Stimulated activated CD4-positive, alpha-beta T cell treated with anti-CD3 and anti-CD28 coated beads, Interleukin-2, amount 100 ng/mL, for 48 hours (primary cell): ENCODE measurements at regions not wholly inside any gene's neighbourhood (a gene's known extent, or its start where the extent isn't known, plus 50 kb on each side); places are given as distances from the start of the nearest gene placed in this dataset.

ENCODE experiments used
- DNase-seq, 2 donors: peaks; one replicate each; pipeline ENCODE4 v3.0.0-alpha.2; 2020

DNA sequence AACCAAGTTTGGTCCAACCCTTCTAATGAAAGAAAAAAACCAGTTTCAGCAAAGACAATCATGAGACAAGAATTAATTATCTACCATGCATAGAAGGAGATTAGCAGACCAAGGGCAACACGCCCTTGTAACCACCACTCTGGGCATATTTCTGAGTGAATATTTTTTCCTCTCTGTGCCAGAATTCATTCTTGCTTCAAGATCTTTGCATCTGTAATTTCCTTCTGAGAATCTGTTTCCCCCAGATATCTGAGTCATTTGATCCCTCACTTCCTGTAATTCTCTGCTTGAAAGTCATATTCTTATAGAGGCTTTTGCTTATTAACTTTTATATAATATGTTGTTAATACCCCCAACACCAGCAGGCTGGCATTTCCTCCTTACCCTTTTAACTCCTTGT lies 243.7 kb downstream of the SLC16A7 start:
- DNase-seq = no peak

- no peak for DNase-seq
Observed at GRCh38 chr12:59843260-59843843, 247.5 kb downstream of the SLC16A7 start.

DNA sequence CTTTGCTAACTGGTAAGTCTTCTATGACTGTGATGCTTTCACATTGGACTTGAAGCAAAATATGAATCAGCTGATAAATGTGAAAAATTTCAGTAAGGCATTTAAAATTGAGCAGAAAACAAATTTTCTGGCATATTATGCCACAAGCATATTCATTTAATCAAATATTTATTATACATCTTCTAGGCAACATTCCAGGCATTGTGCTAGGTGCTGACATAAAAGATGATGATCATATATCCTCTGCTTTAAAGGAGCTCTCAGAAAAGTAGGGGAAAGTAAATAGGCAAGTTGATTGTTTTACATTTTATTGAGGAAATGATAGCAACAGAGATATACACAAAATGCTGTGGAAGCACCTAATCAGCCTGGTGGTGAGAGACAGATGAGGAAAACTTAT lies 248.9 kb downstream of the SLC16A7 start:
- no peak for DNase-seq

- no peak for DNase-seq
Observed at GRCh38 chr12:59845293-59845692, 249.5 kb downstream of the SLC16A7 start.

- DNase-seq = no peak
Observed at GRCh38 chr12:59847127-59847526, 251.3 kb downstream of the SLC16A7 start.

- no peak for DNase-seq
Observed at GRCh38 chr12:59850268-59850667, 254.4 kb downstream of the SLC16A7 start.

DNA sequence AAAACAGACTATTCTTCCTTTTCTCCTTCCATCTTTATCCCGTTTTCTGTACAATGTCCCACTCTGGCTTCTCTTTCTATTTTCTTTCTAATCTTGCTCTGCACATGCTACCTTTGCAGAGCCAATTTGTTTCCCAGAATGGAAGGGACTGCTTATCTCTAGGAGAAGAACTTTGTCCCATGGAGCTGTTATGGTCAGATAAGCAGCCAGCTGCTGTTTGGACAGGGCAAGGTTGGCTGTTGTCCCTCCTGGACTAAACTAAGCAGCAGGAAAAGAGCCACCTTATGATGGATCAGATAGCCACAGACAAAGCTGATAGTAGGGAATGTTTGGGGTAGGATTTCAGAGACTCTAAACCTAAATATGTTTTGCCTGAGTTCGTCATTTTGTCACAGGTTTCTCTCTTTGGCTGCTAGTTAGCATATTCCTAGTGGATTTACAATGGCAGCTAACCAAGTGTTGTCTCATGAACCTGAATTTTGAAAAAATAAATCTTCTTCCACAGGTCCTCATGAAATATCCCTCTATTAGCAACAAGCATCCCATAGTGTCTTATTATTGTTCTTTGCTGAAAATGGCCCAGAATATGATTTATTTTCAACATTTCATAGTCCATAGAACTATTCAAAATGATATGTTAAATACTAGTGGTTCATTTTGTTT lies 262.8 kb downstream of the SLC16A7 start:
- no peak for DNase-seq

DNA sequence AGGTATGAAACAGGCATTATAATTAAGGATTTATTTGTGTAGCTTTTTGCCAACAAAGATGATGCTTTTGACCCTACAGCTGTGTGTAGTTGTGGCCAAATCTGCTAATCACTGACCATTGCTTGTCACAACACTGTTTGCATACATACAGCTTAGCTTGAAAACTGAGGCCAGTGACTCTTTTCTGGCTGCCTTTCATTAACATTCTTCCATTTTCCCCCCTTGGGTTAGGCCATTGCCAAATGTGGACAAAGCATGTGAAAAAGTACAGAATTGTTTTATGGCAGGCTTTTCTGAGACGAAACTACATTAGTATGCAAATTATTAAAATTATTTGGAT lies 263.3 kb downstream of the SLC16A7 start:
- no peak for DNase-seq

DNA sequence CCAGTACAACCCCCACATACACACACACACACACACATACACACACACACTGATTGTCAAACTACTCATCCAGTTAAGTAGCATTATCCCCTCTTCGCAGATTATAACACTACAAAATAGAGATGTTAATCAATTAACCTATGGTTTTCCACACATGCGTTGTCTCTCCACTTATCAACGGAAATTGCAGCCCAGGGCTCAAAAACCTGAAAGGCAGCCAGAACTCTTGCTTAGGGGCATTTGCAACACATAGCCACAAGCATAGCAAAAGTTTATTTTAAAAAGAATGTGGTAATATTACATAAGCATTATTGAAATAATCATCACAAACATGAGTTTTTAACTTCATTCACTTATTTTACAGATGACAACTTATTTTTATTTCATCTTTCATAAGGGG lies 265.8 kb downstream of the SLC16A7 start:
- DNase-seq = no peak

DNA sequence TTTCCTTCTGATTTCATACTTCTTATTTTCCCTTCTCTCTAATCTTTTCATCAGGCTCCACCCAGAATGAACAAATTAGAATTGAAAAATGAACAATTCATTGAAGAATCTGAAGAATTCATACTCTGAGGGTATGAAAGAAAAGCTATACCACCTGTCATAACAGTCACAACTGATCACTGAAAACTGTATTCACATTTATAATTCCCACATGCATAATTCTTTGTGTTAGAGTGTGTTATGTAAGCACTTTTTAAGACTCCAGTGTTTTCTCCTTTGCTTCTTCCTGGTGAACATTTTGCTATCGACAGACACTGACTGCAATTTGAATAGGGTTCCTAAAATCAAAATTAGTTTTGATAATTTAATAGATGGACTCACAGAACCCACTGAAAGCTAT lies 271.2 kb downstream of the SLC16A7 start:
- no peak for DNase-seq

DNA sequence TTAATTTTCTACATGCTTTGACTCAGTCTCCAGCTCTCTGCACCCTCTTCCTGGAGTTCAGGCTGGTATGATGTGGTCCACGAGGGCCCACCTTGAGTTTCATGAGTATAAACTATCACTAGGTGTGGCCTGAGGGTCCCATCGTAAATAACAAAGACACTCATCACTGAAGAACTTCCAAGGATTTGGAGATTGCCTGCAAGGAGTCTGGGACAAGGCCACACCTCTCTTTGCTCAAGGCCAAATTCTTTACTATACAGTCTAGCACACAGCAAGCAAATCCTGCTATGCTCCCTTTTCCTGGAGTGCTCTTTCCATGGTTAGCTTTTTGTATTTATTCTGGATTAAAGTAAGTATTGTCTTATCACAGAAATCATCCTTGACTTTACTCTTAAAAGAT lies 271.9 kb downstream of the SLC16A7 start:
- no peak for DNase-seq

DNA sequence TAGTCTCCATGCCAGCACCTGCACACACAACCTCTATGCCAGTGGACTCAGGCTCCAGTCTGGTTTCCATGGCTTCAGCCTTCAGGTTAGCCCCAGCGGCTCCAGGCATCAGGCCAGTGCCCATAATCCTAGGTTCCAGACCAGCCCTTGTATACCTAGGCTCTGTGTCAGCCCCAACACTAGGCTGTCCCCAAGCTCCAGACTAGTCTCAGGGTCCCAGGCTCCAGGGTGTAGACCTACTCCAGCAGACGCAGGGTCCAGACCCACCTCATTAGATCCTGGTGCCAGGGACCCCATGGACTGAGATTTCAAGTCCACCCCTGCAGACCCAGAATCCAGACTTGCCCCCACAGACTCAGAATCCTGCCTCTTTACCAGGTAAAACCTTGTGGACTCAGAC lies 275.9 kb downstream of the SLC16A7 start:
- DNase-seq = no peak

GRCh38 chr12:59873136-59873535 lies 277.3 kb downstream of the SLC16A7 start:
- no peak for DNase-seq

DNA sequence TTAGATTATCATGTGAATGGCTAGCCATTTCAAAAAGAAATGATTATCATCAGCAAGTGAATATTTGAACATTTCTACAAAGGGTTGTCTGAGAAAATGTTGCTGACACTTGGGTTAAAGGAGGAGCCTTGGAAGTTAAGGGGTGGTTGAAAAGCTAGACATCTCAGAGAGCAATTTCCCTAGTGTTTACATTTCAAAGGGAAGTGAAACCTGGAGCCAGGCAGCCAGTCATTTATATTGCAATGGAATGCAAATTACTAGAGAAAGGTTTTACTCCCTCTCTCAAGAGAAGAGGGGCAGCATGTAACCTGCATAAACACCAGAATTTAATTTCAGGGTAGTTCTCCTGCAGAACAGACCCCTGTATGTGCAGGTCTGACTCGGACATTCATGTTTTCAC lies 279.0 kb downstream of the SLC16A7 start:
- no peak for DNase-seq

DNA sequence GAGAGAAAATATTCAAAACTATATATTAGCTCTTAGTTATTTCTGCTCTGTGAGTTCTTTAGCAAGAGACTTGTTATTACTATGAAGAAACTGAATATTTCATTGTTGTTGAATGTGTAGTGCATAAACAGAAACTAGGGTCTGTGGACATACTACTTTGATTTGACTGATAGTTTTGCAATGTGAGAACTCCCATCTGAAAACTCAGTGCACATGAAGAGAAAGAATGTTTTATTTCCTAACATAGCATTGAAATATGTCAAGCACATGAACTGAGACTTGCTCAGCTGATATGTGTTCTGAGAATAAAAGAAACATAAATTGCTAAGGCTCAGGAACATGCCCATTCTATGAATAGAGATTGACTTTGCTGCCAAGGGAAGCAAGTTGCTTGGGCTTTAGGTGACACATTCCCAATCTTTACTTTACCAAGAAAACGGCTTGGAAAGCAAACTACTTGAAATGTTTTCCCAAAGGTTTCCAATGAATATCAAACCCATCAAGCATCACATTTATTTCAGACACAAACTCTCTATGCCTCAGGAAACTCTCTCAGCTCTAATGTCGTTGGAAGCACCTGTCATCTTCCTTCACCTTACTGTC lies 290.4 kb downstream of the SLC16A7 start:
- DNase-seq = no peak

DNA sequence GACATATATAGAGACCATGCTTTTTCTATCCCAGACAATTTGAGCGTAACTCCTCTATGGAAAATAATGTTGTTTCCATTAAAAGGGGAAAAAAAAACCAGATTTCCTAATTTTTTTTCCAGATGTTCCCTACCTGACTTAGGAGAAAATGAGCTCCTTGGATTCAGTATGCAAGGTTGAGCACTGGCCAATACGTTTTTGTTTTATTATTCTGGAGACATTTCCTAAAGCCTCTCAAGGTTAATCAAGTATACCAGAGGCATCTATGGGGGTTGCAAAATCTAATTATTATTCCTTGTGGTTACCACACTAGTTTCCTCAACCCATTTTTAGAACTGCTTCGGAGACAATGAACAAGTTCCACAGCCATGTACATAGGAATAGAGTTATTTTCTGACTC lies 291.3 kb downstream of the SLC16A7 start:
- DNase-seq = no peak

- DNase-seq = no peak
Observed at GRCh38 chr12:59890896-59891579, 295.2 kb downstream of the SLC16A7 start.

DNA sequence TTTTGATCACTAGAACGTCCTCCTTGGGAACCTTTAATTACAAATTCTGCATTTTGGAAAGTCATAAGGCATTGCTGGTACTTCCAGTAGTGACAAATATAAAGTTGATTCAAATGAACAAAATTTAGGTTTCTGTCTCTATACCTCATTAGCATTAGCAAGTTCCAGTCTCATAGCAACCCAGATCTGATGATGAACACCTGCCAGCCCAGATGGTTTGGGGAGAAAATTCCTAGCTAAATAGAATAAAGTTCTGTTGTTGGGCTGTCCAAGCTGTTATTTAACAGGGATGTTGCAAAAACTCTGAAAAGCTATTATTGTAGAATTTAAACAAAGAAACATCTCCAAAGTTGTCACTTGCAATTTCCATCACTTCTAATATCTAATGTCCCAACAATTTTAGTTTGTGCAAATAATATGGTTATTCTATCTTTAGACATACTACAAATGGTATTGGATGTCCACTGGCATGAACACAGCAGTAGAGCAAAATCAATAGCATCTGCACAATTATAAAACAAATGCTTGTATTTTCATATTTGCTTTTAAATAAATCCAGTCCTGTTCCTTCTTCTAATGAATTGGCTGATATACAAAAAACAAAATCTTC lies 299.4 kb downstream of the SLC16A7 start:
- DNase-seq = no peak

DNA sequence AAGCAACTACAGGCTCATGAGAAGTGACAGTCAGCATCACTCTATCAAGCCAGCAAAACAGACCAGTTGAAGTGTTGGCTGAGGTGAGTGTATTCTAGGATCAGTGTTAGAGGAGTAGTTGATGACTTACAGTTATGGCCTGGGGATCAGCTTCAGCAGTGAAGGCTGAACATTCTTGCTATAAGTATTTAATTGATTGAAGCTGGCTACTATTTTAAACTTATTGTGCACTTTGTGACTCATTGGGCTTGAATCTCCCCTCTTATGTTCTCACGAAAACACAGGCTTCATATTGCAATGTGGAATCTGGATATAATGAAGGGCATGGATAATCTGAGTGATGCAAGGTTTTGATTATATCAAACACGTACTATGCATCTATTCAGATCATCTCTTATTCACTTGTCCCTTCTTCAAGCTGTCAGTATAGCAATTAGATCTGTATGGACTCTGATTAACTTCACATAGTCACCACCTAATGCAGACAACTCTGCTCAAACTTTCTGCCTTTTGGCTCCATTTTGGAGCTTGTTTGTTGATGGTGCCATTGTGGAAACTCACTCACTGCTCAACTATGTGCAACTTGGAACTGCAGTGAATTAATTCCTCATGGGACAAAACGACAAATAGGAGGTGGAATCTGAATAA lies 309.2 kb downstream of the SLC16A7 start:
- DNase-seq = no peak

GRCh38 chr12:59911516-59911915 lies 315.7 kb downstream of the SLC16A7 start:
- no peak for DNase-seq

GRCh38 chr12:59916988-59917387 lies 321.2 kb downstream of the SLC16A7 start:
- DNase-seq = no peak

- no peak for DNase-seq
Observed at GRCh38 chr12:59927032-59927431, 331.2 kb downstream of the SLC16A7 start.

DNA sequence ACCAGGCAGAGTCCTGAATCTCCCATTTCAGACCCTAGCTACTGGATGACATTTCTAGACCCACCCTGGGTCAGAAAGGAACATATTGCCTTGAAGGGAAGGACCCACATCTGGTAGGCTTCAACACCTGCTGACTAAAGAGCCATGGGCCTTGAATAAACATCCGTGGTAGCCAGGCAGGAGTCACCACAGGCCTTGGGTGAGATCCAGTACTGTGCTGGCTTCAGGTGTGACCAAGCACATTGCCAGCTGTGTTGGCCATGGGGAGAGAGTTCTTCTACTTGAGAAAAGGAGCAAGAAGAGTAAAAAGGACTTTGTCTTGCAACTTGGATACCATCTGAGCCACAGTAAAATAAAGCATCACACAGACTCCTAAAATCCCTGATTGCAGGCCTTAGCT lies 332.6 kb downstream of the SLC16A7 start:
- no peak for DNase-seq
